ENCODE measurements at regions not wholly inside any gene's neighbourhood (a gene's known extent, or its start where the extent isn't known, plus 50 kb on each side); places are given as distances from the start of the nearest gene placed in this dataset.

GRCh38 chr5:107129051-107129450, 541.7 kb downstream of the EFNA5 start:
- TF ChIP-seq CTCF (IDR thresholded peaks at IDR 0.05) (no peak), EZH2 (IDR thresholded peaks at IDR 0.05; ENCODE audit: borderline replicate concordance, insufficient read depth, low read depth, low read length, poor library complexity, severe bottlenecking) (no peak)
